CD4-positive, CD25-positive, alpha-beta regulatory T cell (primary cell): ENCODE measurements at regions not wholly inside any gene's neighbourhood (a gene's known extent, or its start where the extent isn't known, plus 50 kb on each side); places are given as distances from the start of the nearest gene placed in this dataset.

Experiments used
- ATAC-seq, 2 donors: fragments of 150-1000 bp; cut with Tn5 transposase; one replicate each; pipeline ENCODE4 v1.10.0; 2021; ENCODE audit warnings: low read depth in 2 of 2, moderate number of reproducible peaks in 2 of 2, moderate library complexity in 1 of 2
- DNase-seq, 3 donors: peaks; one replicate each; pipeline versions ENCODE4 v3.0.0 to v3.0.0-alpha.2; 2012 to 2022; ENCODE audit warnings: mixed read lengths in 1 of 3
- H3K27ac ChIP-seq: one replicate; pipeline ENCODE4 v1.7.0; 2013; ENCODE audit warnings: mild to moderate bottlenecking, low read length; ENCODE audit not compliant: insufficient read depth, poor library complexity, severe bottlenecking
- H3K27me3 ChIP-seq: one replicate; pipeline ENCODE4 v1.7.0; 2013; ENCODE audit warnings: low read length; ENCODE audit not compliant: control insufficient read depth, insufficient read depth
- H3K36me3 ChIP-seq: one replicate; pipeline ENCODE4 v1.7.0; 2013; ENCODE audit warnings: mild to moderate bottlenecking, low read length, moderate library complexity; ENCODE audit not compliant: control insufficient read depth, insufficient read depth
- H3K4me1 ChIP-seq: 2 replicates; pipeline ENCODE4 v1.7.0; 2013; ENCODE audit warnings: mild to moderate bottlenecking, low read length; ENCODE audit not compliant: insufficient read depth, control insufficient read depth, poor library complexity, severe bottlenecking
- H3K4me3 ChIP-seq: one replicate; pipeline ENCODE4 v1.7.0; 2013; ENCODE audit warnings: low read depth, mild to moderate bottlenecking, low read length, moderate library complexity
- H3K9me3 ChIP-seq, 2 experiments: 1 replicate in 1 of 2; 2 replicates in 1 of 2; pipeline ENCODE4 v1.7.0; 2013; ENCODE audit warnings: low read length in 2 of 2, mild to moderate bottlenecking in 1 of 2, moderate library complexity in 1 of 2; ENCODE audit not compliant: control insufficient read depth in 2 of 2
- H3K27ac Mint-ChIP-seq, 3 donors: one replicate each; pipeline ENCODE4 v1.8.0; 2020 to 2022; ENCODE audit warnings: mild to moderate bottlenecking in 3 of 3, mixed read lengths in 3 of 3, moderate library complexity in 2 of 3
- H3K27me3 Mint-ChIP-seq: one replicate; pipeline ENCODE4 v1.8.0; 2022; ENCODE audit warnings: mild to moderate bottlenecking, mixed read lengths
- H3K36me3 Mint-ChIP-seq: one replicate; pipeline ENCODE4 v1.8.0; 2020; ENCODE audit warnings: mixed read lengths
- H3K4me1 Mint-ChIP-seq, 4 donors: one replicate each; pipeline ENCODE4 v1.8.0; 2020 to 2022; ENCODE audit warnings: mixed read lengths in 4 of 4, mild to moderate bottlenecking in 1 of 4
- H3K4me3 Mint-ChIP-seq, 4 donors: one replicate each; pipeline ENCODE4 v1.8.0; 2020 to 2022; ENCODE audit warnings: mild to moderate bottlenecking in 4 of 4, mixed read lengths in 4 of 4, moderate library complexity in 3 of 4
- H3K9me3 Mint-ChIP-seq, 7 donors: one replicate each; pipeline ENCODE4 v1.8.0; 2020 to 2022; ENCODE audit warnings: mixed read lengths in 7 of 7, mild to moderate bottlenecking in 3 of 7, moderate library complexity in 2 of 7

DNA sequence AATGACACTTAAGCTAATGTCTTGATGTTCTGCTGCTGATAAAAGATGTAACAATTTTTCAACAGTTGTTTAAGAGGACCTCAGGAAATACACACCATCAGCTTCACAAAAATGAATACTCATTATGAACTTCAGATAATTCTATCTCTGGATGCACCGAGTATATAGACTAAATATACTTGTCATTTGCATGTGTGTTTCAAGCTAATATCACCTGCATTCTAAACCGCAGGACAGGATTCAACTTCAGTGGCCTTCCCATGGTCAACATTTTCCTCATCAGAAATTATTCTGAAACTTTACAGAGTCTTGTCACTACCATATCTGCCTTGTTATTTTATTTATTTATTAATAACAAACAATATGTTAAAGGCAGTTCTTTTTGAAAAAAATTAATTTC, 717.0 kb upstream of the CCDC179 start:
- Mint-ChIP-seq H3K27ac (no peak overlapping the region), H3K36me3 (no peaks in the 10 kb centered on the region), H3K27me3 (no peaks in the 10 kb centered on the region), H3K4me1 (no peaks in the 10 kb centered on the region), H3K9me3 (peaks cover 4 to 15% (median 13%) of the 10 kb centered on the region in 7 donors), H3K4me3 (no peak overlapping the region)
- DNase-seq = no peak
- no peak for ATAC-seq
- H3K4me1 ChIP-seq = no peaks in the 10 kb centered on the region
- no peaks in the 10 kb centered on the region for H3K9me3 ChIP-seq
- H3K4me3 ChIP-seq = no peak overlapping the region
- H3K36me3 ChIP-seq = no peaks in the 10 kb centered on the region
- H3K27me3 ChIP-seq = no peaks in the 10 kb centered on the region
- no peak overlapping the region for H3K27ac ChIP-seq

DNA sequence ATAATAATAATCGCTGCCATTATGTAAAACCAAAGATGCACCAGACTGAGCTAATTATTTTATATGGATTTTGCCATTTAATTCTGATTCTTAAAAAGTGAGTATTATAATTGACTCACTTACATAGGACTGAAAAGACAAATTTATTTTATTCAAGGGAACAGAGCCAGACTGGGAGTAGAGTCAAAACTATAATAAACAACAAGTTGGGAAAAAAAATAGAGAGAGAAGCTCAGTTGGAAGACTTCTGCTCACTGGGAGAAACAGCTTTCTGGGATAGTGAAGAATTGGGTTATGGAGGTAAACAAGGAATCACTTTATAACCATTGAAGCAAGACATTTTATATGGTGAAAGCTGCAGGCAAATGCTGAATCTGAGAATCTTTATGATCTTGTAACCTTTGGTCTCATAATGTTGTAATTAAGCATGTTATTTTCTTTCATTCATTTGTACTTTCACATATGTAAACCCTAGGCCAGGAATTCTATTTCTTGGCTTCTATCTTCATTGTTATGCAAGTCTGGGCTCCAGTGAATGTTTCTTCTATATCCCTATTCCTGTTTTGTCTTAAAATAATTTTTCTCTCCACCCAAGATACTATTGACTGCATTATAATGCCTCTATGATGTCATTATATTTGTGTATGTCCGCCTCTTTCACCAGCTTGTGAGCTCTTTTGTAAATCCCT, 725.3 kb upstream of the CCDC179 start:
- Mint-ChIP-seq H3K27ac (no peak overlapping the region), H3K9me3 (peaks cover 0 to 13% (median 3%) of the 10 kb centered on the region in 7 donors), H3K36me3 (no peaks in the 10 kb centered on the region), H3K4me1 (no peaks in the 10 kb centered on the region), H3K27me3 (no peaks in the 10 kb centered on the region), H3K4me3 (no peak overlapping the region)
- Histone ChIP-seq H3K4me1 (no peaks in the 10 kb centered on the region), H3K27ac (no peak overlapping the region), H3K36me3 (no peaks in the 10 kb centered on the region), H3K27me3 (no peaks in the 10 kb centered on the region), H3K4me3 (no peak overlapping the region), H3K9me3 (peaks cover under 1 to 2% of the 10 kb centered on the region in 2 experiments)
- no peak for ATAC-seq
- no peak for DNase-seq

DNA sequence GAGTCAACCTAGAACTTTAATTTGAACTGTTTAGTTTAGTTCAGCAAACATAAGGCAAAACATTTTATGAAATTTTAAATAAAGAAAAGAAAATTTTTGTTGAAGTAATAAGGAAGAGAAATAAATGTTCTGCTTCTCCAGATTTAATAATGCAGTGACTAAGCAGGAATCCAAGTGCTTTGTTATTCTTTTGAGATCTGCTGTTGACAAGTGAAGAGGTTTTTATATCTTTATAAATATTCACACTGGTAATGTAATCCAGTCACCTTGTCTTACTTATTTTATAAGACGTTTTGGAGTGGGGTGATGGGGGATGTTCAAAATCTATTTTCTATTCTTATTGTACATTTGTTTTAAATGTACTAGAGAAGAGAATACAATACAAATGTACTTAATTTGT, 725.9 kb upstream of the CCDC179 start:
- DNase-seq = no peak
- Histone ChIP-seq H3K9me3 (peaks cover 4% of the 10 kb centered on the region in 2 experiments), H3K27ac (no peak overlapping the region), H3K36me3 (no peaks in the 10 kb centered on the region), H3K4me3 (no peak overlapping the region), H3K4me1 (no peaks in the 10 kb centered on the region), H3K27me3 (no peaks in the 10 kb centered on the region)
- no peaks in the 10 kb centered on the region for H3K36me3 Mint-ChIP-seq
- H3K27me3 Mint-ChIP-seq = no peaks in the 10 kb centered on the region
- H3K27ac Mint-ChIP-seq = no peak overlapping the region
- ATAC-seq = no peak
- peaks cover 2 to 13% (median 4%) of the 10 kb centered on the region in 7 donors for H3K9me3 Mint-ChIP-seq
- H3K4me3 Mint-ChIP-seq = no peak overlapping the region
- no peaks in the 10 kb centered on the region for H3K4me1 Mint-ChIP-seq

DNA sequence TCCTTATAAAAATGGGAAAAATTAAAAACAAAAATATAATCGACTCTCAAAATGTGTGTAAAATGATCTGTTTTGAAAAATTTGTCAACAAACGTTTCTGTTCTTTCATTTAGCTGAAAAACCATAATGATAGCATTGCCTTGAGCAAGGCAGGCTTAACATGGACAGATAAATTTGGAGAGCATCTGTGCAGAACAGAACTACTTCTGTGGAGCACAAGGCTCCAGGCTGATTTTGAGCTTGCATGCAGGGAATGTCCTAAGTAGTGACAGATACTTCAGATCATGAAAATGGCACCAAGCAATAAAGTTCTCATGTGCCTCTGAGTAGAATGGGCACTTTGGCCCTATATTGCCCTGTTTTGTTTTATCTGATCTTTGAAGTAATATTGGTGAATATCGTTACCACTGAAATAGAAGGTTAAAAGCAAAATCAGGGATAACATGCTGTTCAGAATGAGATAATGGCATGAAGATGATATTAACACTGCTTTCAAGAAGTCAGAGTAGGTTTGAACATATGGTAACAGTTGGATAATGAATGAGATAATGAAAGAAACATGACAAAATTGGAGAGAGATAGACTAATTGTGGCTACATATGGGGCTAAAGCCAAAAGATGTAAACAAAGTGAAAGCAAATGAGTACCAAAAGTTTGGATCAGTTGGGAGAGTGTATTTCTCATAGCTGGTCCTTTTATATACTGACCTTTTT, 730.5 kb upstream of the CCDC179 start:
- Histone ChIP-seq H3K9me3 (peaks cover 4% of the 10 kb centered on the region in 2 experiments), H3K4me1 (no peaks in the 10 kb centered on the region), H3K27me3 (no peaks in the 10 kb centered on the region), H3K4me3 (no peak overlapping the region), H3K36me3 (no peaks in the 10 kb centered on the region), H3K27ac (no peak overlapping the region)
- no peaks in the 10 kb centered on the region for H3K36me3 Mint-ChIP-seq
- peaks cover 2 to 19% (median 6%) of the 10 kb centered on the region in 7 donors for H3K9me3 Mint-ChIP-seq
- H3K27me3 Mint-ChIP-seq = no peaks in the 10 kb centered on the region
- no peak overlapping the region for H3K27ac Mint-ChIP-seq
- ATAC-seq (no peak), DNase-seq (no peak)
- H3K4me1 Mint-ChIP-seq = no peaks in the 10 kb centered on the region
- H3K4me3 Mint-ChIP-seq = no peak overlapping the region

DNA sequence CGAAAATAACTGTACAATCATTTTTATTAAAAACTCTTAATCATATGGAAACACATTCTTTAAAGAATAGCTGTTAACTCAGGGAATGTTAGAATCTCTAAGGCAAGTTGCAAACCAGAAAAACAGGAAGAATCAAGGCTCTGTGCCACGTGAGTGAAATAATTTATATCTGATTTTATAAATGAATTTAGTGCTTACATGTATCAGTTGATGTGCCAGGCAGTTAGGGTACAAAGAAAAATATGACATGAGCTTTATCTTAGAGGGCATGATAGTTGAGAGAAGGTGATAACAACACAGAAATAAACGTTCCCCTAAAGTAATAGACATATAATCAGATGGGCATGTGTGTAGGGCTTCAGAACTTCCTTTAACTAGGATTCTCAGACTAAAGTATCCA, 734.5 kb upstream of the CCDC179 start:
- no peak for DNase-seq
- Histone ChIP-seq H3K36me3 (no peaks in the 10 kb centered on the region), H3K4me3 (no peak overlapping the region), H3K9me3 (peaks cover 4% of the 10 kb centered on the region in 2 experiments), H3K4me1 (no peaks in the 10 kb centered on the region), H3K27me3 (no peaks in the 10 kb centered on the region), H3K27ac (no peak overlapping the region)
- no peak for ATAC-seq
- H3K9me3 Mint-ChIP-seq = peaks cover 3 to 25% (median 5%) of the 10 kb centered on the region in 7 donors
- no peak overlapping the region for H3K27ac Mint-ChIP-seq
- H3K27me3 Mint-ChIP-seq = no peaks in the 10 kb centered on the region
- H3K4me3 Mint-ChIP-seq = no peak overlapping the region
- no peaks in the 10 kb centered on the region for H3K36me3 Mint-ChIP-seq
- no peaks in the 10 kb centered on the region for H3K4me1 Mint-ChIP-seq

DNA sequence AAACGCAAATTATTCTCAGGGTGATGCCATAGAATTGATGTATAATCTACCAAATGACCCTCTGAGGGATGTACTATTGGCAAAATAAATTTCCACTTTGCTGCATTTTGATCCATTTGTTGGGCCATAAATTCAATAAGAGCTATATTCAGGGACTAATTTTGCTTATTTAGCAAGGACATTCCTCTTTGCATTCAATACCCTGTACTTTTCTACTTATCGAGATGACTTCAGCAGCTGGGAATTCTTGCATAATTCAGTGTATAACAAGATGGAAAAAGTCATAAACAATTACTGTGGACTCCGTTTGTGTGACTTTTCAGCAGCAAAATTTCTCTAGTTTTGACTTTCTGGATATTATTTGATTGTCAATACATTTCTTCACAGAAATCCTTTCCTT, 744.7 kb upstream of the CCDC179 start:
- no peak overlapping the region for H3K27ac ChIP-seq
- H3K9me3 ChIP-seq = peaks cover 1 to 4% of the 10 kb centered on the region in 2 experiments
- no peak for DNase-seq
- no peak overlapping the region for H3K27ac Mint-ChIP-seq
- no peak overlapping the region for H3K4me3 ChIP-seq
- H3K27me3 ChIP-seq = no peaks in the 10 kb centered on the region
- H3K4me1 ChIP-seq = no peaks in the 10 kb centered on the region
- no peaks in the 10 kb centered on the region for H3K36me3 ChIP-seq
- H3K9me3 Mint-ChIP-seq = peaks cover 0 to 17% (median 6%) of the 10 kb centered on the region in 7 donors
- H3K27me3 Mint-ChIP-seq = no peaks in the 10 kb centered on the region
- H3K4me3 Mint-ChIP-seq = no peak overlapping the region
- no peaks in the 10 kb centered on the region for H3K36me3 Mint-ChIP-seq
- H3K4me1 Mint-ChIP-seq = no peaks in the 10 kb centered on the region
- no peak for ATAC-seq

DNA sequence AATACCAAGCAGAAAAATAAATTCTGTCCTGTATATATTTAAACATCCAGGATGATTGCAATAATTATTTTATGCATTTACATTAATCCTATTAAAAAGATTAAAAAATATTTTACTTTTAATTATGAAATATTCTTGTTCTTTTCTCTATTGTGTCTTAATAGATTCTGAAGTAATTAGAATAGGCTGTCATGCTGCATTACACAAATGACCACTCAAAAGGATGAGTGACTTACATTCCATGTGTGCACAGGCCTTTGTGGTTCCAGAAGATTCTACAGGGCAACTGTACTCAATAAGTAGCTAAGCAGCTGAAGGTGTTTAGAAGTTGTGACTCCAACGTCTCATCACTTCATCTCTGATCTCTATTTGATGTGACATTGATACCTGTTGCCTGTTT, 745.9 kb upstream of the CCDC179 start:
- H3K36me3 ChIP-seq = no peaks in the 10 kb centered on the region
- ATAC-seq (no peak), DNase-seq (no peak)
- Mint-ChIP-seq H3K27ac (no peak overlapping the region), H3K36me3 (no peaks in the 10 kb centered on the region), H3K9me3 (peaks cover 0 to 5% (median 3%) of the 10 kb centered on the region in 7 donors), H3K4me3 (no peak overlapping the region), H3K27me3 (no peaks in the 10 kb centered on the region), H3K4me1 (no peaks in the 10 kb centered on the region)
- H3K4me1 ChIP-seq = no peaks in the 10 kb centered on the region
- H3K4me3 ChIP-seq = no peak overlapping the region
- no peaks in the 10 kb centered on the region for H3K27me3 ChIP-seq
- H3K27ac ChIP-seq = no peak overlapping the region
- peaks cover 1 to 4% of the 10 kb centered on the region in 2 experiments for H3K9me3 ChIP-seq

DNA sequence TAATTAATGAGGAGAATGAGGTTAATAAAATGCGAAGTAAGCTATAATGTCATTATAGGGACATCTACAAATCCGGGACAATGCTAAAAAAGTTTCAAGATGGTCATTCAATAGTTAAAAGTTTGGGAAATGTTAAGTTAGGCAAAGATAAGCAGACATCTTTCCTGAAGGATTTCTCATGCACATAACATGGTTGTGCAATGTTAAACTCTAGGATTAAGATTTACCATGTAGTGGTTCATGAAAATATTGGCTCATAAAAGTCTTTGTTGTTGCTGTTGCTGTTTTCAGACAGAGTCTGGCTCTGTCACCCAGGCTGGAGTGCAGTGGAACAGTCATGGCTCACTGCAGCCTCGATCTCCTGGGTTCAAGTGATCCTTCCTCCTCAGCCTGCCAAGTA, 751.5 kb upstream of the CCDC179 start:
- H3K36me3 Mint-ChIP-seq = no peaks in the 10 kb centered on the region

More for the DNA sequence above, 751.5 kb upstream of the CCDC179 start:
- no peaks in the 10 kb centered on the region for H3K27me3 ChIP-seq
- ATAC-seq (no peak), DNase-seq (no peak)
- H3K4me1 ChIP-seq = no peaks in the 10 kb centered on the region
- Mint-ChIP-seq H3K27ac (no peak overlapping the region), H3K4me1 (no peaks in the 10 kb centered on the region), H3K27me3 (no peaks in the 10 kb centered on the region), H3K4me3 (no peak overlapping the region), H3K9me3 (peaks cover 0 to 24% (median 6%) of the 10 kb centered on the region in 7 donors)
- H3K27ac ChIP-seq = no peak overlapping the region
- H3K4me3 ChIP-seq = no peak overlapping the region
- no peaks in the 10 kb centered on the region for H3K9me3 ChIP-seq
- no peaks in the 10 kb centered on the region for H3K36me3 ChIP-seq
